Nucleus accumbens (tissue), 56 donors: ENCODE measurements at regions not wholly inside any gene's neighbourhood (a gene's known extent, or its start where the extent isn't known, plus 50 kb on each side); places are given as distances from the start of the nearest gene placed in this dataset.
"Not testable (repeated sequence)": the region's sequence is repeated elsewhere in the genome, so short reads cannot be mapped to it uniquely, and the experiment has no call there.

Experiments
- DNase-seq, 56 donors: peaks; one replicate each; lab custom pipeline; 2025; lab: John Stamatoyannopoulos, UW

DNA sequence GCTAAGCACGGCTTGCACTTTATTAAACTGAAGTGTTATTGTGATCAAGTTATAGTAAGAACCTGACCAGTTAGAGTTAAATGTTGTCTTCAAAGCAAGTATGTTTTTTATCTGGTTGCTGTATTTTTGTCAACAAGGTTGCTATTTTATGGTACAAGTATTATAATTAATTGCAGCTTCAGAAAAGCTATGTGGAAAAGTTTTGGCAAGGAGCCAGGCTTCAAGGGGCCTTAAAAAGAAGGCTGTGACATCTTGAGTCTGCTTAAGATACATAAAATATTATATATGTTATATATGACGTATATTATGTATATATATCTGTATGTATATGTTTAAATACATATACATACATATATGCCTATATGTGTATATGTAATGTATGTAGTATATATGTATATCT is 1461.2 kb upstream of the CDH8 start:
- DNase-seq, result no peak

DNA sequence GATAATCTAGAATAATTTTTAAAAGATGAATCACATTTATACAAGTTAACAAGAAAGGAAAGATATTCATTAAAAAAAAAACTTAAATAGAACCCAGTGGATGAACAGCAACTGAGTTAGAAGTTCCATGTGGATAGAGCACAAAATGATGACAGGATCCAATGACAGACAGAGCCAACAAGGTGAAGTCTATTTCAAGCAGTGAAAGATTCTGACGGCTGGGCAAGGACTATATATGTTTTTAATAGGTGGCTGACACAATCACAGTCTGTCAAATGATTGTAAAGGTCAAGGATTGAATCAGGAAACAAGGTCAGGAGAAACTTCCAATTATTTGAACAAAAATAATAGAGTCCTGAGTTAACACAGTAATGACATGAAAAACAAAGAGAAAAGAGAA is 1460.0 kb upstream of the CDH8 start:
- DNase-seq, result no peak

DNA sequence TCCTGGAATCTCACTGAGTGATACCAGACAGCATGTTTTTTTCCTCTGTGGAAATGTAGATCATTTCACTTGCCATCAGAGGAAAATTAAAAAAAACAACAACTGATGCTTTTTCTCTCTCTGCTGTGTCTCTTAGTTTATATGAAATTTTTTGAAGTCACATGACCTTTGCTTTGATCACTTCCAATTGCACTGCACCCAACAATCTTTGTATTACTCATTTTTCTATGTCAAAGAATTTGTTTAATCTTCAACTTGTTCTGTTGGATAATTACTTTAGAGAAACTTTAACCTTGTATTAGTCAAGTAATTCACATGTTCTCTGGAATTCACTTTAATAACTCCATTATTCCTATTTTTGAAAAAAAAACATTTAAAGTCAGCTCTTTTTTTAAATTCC is 1452.7 kb upstream of the CDH8 start:
- DNase-seq, result no peak

DNA sequence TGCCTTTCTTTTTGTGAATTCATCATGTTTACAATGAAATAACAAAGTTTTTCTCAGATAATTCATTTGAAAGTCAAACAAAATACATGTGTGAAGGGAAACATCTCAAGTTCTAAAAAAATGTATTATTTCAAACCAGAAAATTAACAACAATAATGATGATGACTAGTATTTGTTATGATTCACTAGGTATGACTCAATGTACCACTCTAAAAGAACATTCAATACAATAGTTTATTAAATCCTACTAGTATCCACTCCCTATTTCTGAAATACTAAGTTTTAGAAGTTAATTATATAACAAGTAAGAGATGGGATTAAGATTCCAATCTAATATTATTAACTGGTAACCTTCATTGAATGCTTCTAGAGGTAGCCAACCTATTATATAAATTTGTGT is 1444.8 kb upstream of the CDH8 start:
- DNase-seq, result no peak

DNA sequence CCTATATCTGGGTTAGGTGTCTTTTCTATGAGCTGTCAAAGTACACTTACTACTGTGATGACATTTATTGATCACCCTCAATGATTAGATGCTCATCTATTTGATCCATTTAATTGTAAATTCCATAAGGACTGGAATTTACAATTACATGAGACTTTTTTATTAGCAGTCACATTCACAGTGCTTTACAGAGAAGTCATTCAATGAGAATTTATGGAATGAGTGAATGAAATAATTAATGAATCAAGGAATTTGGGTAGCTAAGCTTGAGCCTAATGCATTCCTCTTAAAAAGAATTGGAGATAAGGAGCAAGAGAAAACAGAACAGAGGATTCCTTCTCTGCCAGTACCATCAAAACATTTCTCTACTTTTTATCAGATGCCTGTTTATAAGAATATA is 1437.5 kb upstream of the CDH8 start:
- no peak for DNase-seq

DNA sequence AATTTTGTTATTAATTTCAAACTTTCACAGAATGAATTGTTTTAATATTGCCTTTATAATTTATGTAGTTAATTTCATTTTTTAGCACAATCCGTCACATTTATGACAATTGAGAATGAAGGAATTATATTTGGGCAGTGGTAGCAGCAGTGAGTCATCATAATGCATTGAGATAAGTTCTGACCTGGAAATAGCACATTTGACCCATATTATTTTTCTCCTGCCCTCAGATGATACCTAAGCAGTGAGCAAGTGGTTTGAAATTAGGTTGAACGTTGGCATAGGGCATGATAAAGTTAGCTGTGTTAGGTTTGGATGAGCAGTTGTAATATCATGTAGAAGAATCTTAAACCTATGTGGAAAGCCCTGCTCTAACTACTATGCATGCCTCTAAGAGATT is 1431.3 kb upstream of the CDH8 start:
- DNase-seq, result no peak

DNA sequence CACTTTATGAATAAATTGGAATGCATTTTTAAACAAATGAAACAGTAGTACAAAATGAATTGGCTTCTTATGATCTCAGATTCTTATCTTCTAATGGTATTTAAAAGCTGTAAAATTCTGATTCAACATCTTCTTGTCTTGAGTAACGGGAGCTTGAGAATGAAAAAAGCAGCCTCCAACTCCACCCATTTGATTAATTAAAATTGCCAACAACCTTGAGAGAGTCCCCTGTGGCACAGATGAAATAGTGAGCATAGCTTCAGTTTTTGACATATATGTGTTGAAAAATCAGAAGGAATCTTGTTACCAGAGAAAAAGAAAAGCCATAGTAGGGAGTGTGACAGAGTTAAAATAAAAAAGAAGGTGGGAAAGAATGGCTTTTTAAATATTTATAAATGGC is 1426.1 kb upstream of the CDH8 start:
- DNase-seq, result no peak

DNA sequence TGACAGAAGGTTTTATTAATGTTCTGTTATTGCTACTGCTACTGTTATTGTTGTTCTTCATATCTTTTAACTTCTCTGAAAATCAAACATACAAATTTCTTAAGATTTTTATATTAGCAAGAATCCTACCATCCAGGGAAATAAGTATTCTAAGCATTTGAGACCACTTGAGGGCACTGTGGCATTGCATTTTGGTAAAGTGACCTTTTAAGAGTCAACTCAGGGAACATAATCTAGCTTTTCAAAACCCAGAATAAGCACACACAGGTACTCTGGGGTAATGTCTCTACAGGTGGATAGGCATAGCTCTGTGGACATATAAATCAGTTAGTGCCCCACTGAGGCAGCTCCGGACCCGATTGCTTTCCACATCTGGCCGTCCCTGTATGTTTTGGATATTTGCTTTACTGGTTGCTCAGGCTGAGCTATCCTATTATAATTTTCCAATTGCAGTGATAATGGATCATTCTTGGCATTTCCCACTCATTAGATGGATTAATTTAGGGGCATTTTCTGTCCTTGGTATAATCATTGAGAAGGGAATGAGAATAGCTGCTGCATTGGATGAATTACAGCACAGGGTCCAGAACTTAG is 1425.1 kb upstream of the CDH8 start:
- peak in 19 of 56 donors; percentile 0 to 57 (median 7) for DNase-seq

DNA sequence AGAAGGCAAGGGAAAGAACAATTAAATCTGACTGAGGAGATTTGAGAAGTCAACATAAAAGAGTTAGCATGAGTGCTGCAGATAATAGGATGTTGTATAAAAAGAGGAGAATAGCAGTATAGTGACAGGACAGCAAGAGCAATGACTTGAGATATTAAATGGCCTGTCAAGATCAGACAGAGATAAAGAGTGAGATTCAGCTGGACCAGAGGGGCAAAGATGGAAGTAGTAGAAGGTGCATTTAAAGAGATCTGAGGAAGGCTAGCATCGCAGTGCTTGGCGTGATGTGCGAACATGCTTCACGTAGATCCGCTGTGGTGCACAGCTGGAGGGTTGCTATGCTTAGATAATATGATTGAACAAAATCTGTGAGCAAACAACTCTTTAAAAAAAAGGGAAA is 1422.6 kb upstream of the CDH8 start:
- DNase-seq, result no peak

DNA sequence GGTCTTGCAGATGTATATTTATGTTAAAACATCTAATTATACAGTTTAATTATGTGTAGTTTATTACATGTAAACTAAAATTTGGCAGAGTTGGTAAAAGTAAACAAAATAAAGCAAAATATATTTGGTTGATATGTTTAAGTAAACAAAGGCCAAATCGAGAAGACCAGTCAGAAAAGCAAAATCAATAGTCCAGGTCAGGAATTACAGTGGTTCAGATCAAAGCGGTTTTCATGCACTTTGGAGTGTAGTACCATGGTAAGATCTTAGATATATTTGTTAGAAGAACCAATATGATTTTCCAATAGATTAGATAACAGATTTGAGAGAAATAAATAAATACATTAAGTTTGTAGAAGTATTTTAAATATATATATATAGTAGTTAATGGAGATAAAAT is 1421.6 kb upstream of the CDH8 start:
- DNase-seq, result no peak

DNA sequence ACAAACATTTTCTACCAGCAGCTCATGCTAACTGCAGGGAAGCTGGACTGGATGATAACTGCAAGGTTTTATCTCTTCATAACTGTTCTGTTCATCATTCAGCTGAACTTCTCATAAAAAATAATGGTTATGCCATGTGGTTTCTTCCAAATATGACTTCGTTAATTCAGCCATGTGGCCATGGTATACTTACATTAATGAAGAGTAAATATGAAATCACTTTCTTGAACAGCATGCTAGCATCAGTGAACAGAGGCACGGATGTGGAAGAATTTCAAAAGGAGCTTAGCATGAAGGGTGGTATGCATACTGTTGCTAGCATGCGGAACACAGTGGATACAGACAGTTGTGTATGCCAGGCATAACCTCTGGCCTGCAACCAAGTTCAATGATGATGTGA is 1417.0 kb upstream of the CDH8 start:
- no peak for DNase-seq

DNA sequence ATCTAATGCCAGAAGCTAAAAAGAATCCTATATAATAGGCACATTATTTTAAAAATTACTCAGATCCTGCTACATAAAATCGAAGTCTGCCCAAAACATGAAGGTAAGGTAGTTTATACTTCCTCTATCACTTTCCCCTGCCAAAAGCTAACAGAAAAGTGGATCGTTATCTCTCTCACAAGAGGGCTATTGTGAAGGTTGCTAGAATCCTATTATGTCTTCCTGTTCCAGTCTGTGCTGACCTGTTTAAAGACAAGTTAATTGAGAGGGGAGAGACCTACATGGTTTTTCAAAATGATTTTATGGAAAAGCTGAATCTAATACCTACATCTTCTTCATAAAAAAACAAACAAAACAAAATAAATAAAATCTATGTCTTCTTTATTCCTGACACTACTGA is 1410.9 kb upstream of the CDH8 start:
- no peak for DNase-seq

DNA sequence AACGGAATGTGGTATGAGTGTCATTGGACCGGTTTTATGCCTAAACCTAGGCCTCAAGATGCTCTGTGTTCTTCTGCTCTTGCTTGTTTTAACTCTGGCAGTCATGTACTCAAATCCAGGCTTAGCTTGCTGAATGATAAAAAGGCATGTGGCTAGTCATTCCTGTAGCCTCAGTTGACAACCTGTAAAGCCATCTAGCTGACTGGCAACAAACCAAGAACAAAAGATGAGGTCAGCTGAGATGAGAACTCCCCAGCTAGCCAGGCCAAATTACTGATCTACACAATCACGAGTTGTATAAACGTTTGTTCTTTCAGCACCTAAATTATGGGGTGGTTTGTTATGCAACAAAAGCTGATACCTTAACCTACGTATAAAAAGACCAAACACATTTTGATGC is 1406.0 kb upstream of the CDH8 start:
- no peak for DNase-seq

DNA sequence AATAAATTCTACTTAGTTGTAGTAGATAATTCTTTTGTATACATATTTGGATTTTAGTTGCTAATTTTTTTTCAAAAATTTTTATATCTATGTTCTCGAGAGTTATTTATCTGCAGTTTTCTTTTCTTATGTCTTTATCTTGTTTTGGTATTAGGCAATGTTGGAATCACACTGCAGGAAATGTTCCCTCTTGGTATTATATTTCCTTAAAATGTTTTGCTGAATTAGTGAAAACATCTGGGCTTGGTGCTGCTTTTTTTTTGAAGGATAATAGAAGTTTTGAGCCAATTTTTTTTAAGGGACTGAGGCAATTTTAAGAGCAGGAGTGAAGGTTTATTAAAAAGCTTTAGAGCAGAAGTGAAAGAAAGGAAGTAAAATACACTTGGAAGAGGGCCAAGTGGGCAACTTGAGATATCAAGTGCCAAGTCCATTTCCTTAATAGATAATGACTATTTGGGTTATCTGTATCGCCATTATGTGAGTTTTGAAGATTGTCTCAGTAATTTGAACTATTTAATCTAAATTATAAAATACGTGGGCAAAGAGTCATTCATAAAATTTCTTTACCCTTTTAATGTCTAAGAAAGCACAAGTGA is 1390.1 kb upstream of the CDH8 start:
- DNase-seq, result no peak

DNA sequence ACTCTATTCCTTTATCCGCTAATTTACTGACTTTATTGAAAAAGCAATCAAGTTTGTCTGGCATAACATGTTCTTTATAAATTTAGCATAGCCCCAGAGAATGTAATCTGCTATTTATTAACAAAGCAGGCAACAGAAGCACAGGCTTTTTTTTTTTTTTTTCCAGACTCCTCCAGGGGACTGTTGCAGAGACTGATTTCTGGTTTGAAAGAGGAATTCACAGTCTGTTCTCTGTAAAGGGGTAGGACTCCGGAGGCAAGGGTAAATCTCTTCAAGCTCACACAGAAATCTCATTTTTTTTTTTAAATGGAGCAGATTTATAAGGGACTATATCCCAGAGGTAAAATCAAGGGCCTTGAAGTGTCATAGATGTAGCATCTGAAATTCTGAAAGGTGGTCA is 1386.5 kb upstream of the CDH8 start:
- no peak for DNase-seq

DNA sequence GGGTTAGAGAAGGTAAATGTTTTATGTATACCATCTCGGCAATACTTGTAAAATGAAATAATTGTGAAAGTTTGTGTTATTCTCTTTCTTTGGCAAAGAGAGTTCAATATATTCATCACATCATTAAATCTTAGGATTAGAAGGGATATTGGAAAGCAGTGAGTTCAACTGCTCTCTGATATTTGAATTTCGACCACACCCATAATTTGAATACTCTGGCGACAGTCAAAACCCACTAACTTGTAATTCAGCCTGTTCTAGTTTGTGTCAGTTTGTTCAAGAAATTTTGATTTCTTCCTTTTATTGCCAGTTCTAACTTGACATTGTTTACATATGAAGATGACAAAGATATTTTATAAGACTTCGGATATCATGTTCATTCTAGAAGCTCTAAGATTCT is 1380.5 kb upstream of the CDH8 start:
- DNase-seq, result no peak

DNA sequence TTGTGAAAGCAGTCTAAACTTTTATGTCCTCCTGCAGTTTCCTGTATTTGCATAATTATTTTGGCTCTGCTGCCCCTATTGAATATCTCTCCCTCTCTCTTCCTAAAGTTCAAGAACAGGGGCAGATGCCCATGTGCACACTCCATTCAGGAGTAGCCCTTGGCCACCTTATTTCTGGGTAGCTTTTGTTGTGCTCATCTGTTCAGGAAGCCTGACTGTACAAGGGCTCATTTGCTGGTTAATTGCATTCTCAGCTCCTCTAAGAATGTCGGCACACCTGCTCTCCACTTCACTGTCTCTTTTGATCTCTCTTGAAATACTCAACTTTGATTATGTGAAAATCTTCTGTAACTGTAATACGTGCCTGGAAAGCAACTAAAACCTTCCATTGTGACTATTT is 1378.8 kb upstream of the CDH8 start:
- DNase-seq, result no peak

DNA sequence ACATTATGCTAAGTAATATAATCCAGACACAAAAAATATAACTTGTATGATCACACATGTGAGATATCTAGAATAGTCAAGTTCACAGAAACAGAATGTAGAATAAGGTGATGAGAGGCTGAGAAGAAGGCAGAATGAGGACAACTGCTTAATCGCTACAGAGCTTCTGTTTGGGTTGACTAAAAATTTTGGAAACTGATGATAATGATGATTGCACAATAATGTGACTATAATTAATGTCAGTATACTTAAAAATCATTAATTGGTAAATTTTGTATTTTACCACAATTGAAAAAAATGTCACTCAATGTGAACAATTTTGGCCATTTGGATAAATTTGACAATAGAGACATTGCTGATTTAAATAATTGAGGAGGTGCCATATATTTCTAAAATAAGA is 1374.4 kb upstream of the CDH8 start:
- no peak for DNase-seq

DNA sequence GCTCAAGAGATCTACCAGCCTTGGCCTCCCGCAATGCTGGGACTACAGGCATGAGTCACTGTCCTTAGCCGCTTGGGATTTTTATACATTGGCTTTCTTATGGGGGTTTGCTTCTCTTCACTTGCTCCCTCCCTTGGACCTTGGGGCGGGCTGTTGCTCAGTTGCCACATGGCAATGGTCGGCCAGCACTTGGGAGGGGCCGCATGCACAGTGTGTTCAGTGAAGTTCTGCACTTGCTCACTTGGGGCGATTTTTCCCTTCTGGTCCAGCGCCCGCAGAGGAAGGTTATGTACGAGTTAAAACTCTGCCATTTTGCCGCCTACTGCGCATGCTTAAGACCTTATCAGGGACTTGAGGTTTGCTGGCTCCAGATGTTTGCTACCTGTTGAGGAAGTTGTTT is 1367.6 kb upstream of the CDH8 start:
- DNase-seq, result no peak

DNA sequence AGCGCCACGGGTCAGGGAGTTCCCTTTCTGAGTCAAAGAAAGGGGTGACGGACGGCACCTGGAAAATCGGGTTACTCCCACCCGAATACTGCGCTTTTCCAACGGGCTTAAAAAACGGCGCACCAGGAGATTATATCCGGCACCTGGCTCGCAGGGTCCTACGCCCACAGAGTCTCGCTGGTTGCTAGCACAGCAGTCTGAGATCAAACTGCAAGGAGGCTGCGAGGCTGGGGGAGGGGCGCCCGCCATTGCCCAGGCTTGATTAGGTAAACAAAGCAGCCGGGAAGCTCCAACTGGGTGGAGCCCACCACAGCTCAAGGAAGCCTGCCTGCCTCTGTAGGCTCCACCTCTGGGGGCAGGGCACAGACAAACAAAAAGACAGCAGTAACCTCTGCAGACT is 1352.0 kb upstream of the CDH8 start:
- not testable (repeated sequence) for DNase-seq

DNA sequence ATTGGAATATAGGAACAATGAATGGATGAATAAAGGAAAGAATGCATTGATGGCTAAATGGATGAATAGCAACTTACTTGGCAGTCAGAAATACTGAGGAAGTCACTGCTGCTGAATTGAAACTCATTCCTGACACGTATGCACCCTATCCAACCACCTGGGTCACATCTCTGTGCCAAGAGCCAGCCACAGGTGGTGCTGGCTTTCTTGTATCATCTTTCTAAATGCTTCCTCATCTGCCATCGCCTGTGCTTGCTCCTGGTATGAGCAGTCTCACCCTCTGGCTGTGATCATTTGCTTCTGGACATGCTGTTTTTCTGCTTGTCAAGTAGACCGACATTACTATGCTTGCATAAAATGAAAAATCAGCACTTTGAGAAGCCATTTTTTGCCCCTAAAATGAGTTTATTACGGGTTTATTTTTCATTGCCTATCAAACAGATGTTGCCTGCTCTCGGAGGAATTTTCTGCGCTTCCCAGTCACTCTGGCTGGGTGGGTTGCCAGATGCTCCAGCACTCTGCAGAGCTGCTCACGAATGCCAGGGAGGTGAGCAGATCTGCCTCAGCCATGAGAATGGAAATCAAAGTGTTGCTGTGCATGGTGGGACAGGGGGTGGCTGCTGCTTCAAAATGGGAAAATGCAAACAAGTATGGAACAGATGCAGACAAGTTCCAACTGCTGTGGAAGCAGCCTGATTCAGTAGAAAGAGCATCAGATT is 1349.6 kb upstream of the CDH8 start:
- no peak for DNase-seq

DNA sequence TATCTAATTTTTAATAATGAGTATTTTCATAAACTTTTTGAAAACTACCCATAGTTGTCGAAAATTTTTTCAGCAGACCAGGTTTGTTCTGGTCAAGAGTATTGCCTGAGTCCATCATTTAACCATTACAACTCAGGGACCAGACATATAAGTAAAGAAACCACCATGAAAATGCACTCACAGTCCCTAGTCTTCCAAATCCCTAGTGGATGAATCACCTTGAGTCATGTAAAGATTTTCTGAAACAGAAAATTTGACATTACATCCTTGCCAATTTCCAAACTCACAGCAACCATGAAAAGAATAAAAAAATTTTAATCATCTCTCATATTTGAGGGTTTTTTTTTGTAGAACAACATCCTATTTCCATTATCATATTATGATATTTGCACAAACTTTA is 1337.5 kb upstream of the CDH8 start:
- DNase-seq, result no peak
